Gastroesophageal sphincter (tissue), 4 donors: ENCODE measurements at regions not wholly inside any gene's neighbourhood (a gene's known extent, or its start where the extent isn't known, plus 50 kb on each side); places are given as distances from the start of the nearest gene placed in this dataset.

Source experiments
- ATAC-seq: fragments of 150-250 bp; one replicate; pipeline ENCODE4 v1.9.1; 2016; ENCODE audit warnings: mild to moderate bottlenecking, moderate library complexity
- H3K27ac ChIP-seq, 4 donors: fragments of 200-600 bp; sonication (generic) in 3 of 4; 1 replicate in 3 of 4; 2 replicates in 1 of 4; pipeline ENCODE4 v1.5.1; 2016 to 2019
- H3K27me3 ChIP-seq: fragments of 200-600 bp; sonication (generic); one replicate; pipeline ENCODE4 v1.5.1; 2019
- H3K36me3 ChIP-seq, 2 donors: fragments of 200-600 bp; sonication (generic); one replicate each; pipeline ENCODE4 v1.5.1; 2019; ENCODE audit warnings: control low read depth in 1 of 2
- H3K4me1 ChIP-seq, 3 donors: fragments of 200-600 bp; sonication (generic); 1 replicate in 2 of 3; 2 replicates in 1 of 3; pipeline ENCODE4 v1.5.1; 2016 to 2019; ENCODE audit warnings: control low read depth in 2 of 3
- H3K4me3 ChIP-seq, 2 donors: fragments of 200-600 bp; sonication (generic); one replicate each; pipeline ENCODE4 v1.5.1; 2019; ENCODE audit warnings: mild to moderate bottlenecking in 1 of 2, moderate library complexity in 1 of 2
- H3K9me3 ChIP-seq, 3 donors: fragments of 200-600 bp; sonication (generic); one replicate each; pipeline ENCODE4 v1.5.1; 2017 to 2019; ENCODE audit warnings: control low read depth in 2 of 3
- EP300 ChIP-seq: sonication (generic); formaldehyde crosslinking; IDR thresholded peaks from one replicate; pipeline ENCODE4 v1.6.1; 2017; ENCODE audit warnings: antibody characterized with exemption, mild to moderate bottlenecking
- POLR2A ChIP-seq, 2 donors: fragments of 450-650 bp; IDR thresholded peaks; one replicate each; pipeline ENCODE4 v1.6.1; 2017; ENCODE audit warnings: antibody characterized with exemption in 2 of 2, mild to moderate bottlenecking in 2 of 2, moderate library complexity in 1 of 2
- POLR2AphosphoS5 ChIP-seq: sonication (generic); formaldehyde crosslinking; IDR thresholded peaks from one replicate; pipeline ENCODE4 v1.6.1; 2017; ENCODE audit warnings: antibody characterized with exemption
- WGBS, 2 donors: methylation state at CpG; one replicate each; pipeline ENCODE4 v1.1.5; 2018; ENCODE audit warnings: low coverage in 1 of 2; 5-methylcytosine and 5-hydroxymethylcytosine counted together
- TF ChIP-seq, protein P1 (sequence below), 4 experiments: fragments of 200-600 bp in 2 of 4; fragments of 450-650 bp in 2 of 4; sonication (generic) in 1 of 4; IDR thresholded peaks; one replicate each; pipeline ENCODE4 v1.5.1; 2017 to 2019; ENCODE audit warnings: antibody characterized with exemption in 4 of 4, mild to moderate bottlenecking in 2 of 4, moderate library complexity in 2 of 4

GRCh38 chrX:117641913-117642656, 474.5 kb downstream of the KLHL13 start:
- Histone ChIP-seq H3K27me3 (no peaks in the 10 kb centered on the region), H3K9me3 (no peaks in the 10 kb centered on the region), H3K4me1 (peaks cover 0 to 4% (median 0%) of the 10 kb centered on the region in 3 donors), H3K4me3 (no peak overlapping the region), H3K36me3 (no peaks in the 10 kb centered on the region), H3K27ac (no peak overlapping the region)
- TF ChIP-seq, protein P1, sequence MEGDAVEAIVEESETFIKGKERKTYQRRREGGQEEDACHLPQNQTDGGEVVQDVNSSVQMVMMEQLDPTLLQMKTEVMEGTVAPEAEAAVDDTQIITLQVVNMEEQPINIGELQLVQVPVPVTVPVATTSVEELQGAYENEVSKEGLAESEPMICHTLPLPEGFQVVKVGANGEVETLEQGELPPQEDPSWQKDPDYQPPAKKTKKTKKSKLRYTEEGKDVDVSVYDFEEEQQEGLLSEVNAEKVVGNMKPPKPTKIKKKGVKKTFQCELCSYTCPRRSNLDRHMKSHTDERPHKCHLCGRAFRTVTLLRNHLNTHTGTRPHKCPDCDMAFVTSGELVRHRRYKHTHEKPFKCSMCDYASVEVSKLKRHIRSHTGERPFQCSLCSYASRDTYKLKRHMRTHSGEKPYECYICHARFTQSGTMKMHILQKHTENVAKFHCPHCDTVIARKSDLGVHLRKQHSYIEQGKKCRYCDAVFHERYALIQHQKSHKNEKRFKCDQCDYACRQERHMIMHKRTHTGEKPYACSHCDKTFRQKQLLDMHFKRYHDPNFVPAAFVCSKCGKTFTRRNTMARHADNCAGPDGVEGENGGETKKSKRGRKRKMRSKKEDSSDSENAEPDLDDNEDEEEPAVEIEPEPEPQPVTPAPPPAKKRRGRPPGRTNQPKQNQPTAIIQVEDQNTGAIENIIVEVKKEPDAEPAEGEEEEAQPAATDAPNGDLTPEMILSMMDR (IDR thresholded peaks at IDR 0.05) = no peak
- TF ChIP-seq POLR2A (IDR thresholded peaks at IDR 0.05) = no peak
- no peak for TF ChIP-seq POLR2AphosphoS5
- no peak for TF ChIP-seq EP300
- WGBS, 2 donors = 47 to 67% methylated on average over 4 to 5 of the region's 6 CpGs
- no peak for ATAC-seq

GRCh38 chrX:117636826-117637225, 479.8 kb downstream of the KLHL13 start:
- H3K4me3 ChIP-seq = no peak overlapping the region
- WGBS, 2 donors = 57 to 60% methylated on average over 1 of the region's 1 CpG
- no peaks in the 10 kb centered on the region for H3K36me3 ChIP-seq
- H3K27me3 ChIP-seq = no peaks in the 10 kb centered on the region
- no peaks in the 10 kb centered on the region for H3K9me3 ChIP-seq
- no peak overlapping the region for H3K27ac ChIP-seq
- no peak for ATAC-seq
- peaks cover 0 to 11% (median 0%) of the 10 kb centered on the region in 3 donors for H3K4me1 ChIP-seq
- TF ChIP-seq POLR2AphosphoS5 (no peak), POLR2A (IDR thresholded peaks at IDR 0.05) (no peak), EP300 (no peak)
- TF ChIP-seq, protein P1 (IDR thresholded peaks at IDR 0.05) = no peak

GRCh38 chrX:117633277-117633676, 483.3 kb downstream of the KLHL13 start:
- H3K27me3 ChIP-seq = no peaks in the 10 kb centered on the region
- WGBS, 2 donors = 67 to 71% methylated on average over 1 of the region's 1 CpG
- H3K36me3 ChIP-seq = no peaks in the 10 kb centered on the region
- ATAC-seq = no peak
- H3K27ac ChIP-seq = no peak overlapping the region
- no peak overlapping the region for H3K4me3 ChIP-seq
- H3K9me3 ChIP-seq = no peaks in the 10 kb centered on the region
- peaks cover 0 to 11% (median 0%) of the 10 kb centered on the region in 3 donors for H3K4me1 ChIP-seq
- no peak for TF ChIP-seq POLR2A (IDR thresholded peaks at IDR 0.05)
- TF ChIP-seq POLR2AphosphoS5 = no peak
- no peak for TF ChIP-seq EP300
- TF ChIP-seq, protein P1 (IDR thresholded peaks at IDR 0.05) = no peak

DNA sequence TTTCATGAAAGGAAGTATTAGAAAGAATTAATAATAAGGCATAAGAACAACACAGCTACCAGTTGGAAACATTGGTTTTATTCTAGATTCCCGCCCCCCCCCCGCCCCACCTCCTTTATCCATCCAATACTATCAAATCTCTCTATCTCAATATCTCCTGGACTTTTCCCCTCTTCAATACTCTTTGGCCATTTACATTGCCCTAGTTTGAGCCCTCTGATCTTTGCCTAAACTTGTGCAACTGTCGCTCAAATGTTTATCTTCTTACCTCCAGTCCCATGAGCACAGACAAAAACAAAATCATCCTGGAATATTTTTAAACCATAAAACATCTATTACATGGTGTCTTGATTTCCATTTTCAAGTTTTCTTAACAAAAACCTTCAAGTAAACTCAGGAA, 488.2 kb downstream of the KLHL13 start:
- no peak for ATAC-seq

More for the DNA sequence above, 488.2 kb downstream of the KLHL13 start:
- Histone ChIP-seq H3K4me1 (no peaks in the 10 kb centered on the region), H3K9me3 (no peaks in the 10 kb centered on the region), H3K36me3 (no peaks in the 10 kb centered on the region), H3K4me3 (no peak overlapping the region), H3K27me3 (no peaks in the 10 kb centered on the region), H3K27ac (no peak overlapping the region)
- TF ChIP-seq, protein P1 (IDR thresholded peaks at IDR 0.05) = no peak
- TF ChIP-seq POLR2A (IDR thresholded peaks at IDR 0.05) (no peak), POLR2AphosphoS5 (no peak), EP300 (no peak)
- 62 to 100% methylated on average over 2 to 3 of the region's 3 CpGs for WGBS, 2 donors
